ENCODE measurements at regions not wholly inside any gene's neighbourhood (a gene's known extent, or its start where the extent isn't known, plus 50 kb on each side); places are given as distances from the start of the nearest gene placed in this dataset.
"Not testable (repeated sequence)": the region's sequence is repeated elsewhere in the genome, so short reads cannot be mapped to it uniquely, and the experiment has no call there.

GRCh38 chr4:117908306-117909207 is 125.7 kb upstream of the NDST3 start:
- POLR2A ChIA-PET = no interaction called here
- Mint-ChIP-seq H3K36me3 (no peaks in the 10 kb centered on the region), H3K27me3 (no peaks in the 10 kb centered on the region), H3K4me3 (no peak overlapping the region), H3K9me3 (peaks cover 0 to 8% (median 0%) of the 10 kb centered on the region in 9 donors), H3K27ac (no peak overlapping the region), H3K4me1 (no peaks in the 10 kb centered on the region)
- ATAC-seq = no peak
- no peak for DNase-seq

GRCh38 chr4:117916728-117917127 is 117.6 kb upstream of the NDST3 start:
- H3K27me3 Mint-ChIP-seq = peaks cover 0 to 14% (median 0%) of the 10 kb centered on the region in 5 donors
- DNase-seq = no peak
- POLR2A ChIA-PET = no interaction called here
- H3K4me1 Mint-ChIP-seq = no peaks in the 10 kb centered on the region
- H3K27ac Mint-ChIP-seq = no peak overlapping the region
- no peaks in the 10 kb centered on the region for H3K36me3 Mint-ChIP-seq
- H3K4me3 Mint-ChIP-seq = no peak overlapping the region
- H3K9me3 Mint-ChIP-seq = peaks cover 0 to 26% (median 8%) of the 10 kb centered on the region in 9 donors
- ATAC-seq = no peak

- H3K4me1 Mint-ChIP-seq = not testable (repeated sequence)
Observed at GRCh38 chr4:117922311-117922710, 112.0 kb upstream of the NDST3 start.

GRCh38 chr4:117927823-117928222 is 106.5 kb upstream of the NDST3 start:
- H3K4me1 Mint-ChIP-seq, ATAC-seq, H3K9me3 Mint-ChIP-seq, H3K36me3 Mint-ChIP-seq, H3K27ac Mint-ChIP-seq, H3K27me3 Mint-ChIP-seq, POLR2A ChIA-PET, DNase-seq, H3K4me3 Mint-ChIP-seq: not testable (repeated sequence)

More at GRCh38 chr4:117922311-117922710, 112.0 kb upstream of the NDST3 start:
- ATAC-seq, H3K27ac Mint-ChIP-seq, POLR2A ChIA-PET, H3K36me3 Mint-ChIP-seq, DNase-seq, H3K4me3 Mint-ChIP-seq: not testable (repeated sequence)
- Mint-ChIP-seq H3K9me3 (peaks cover 0 to 10% (median 0%) of the 10 kb centered on the region in 9 donors), H3K27me3 (peaks cover 0 to 14% (median 0%) of the 10 kb centered on the region in 5 donors)

GRCh38 chr4:117941611-117942010 is 92.7 kb upstream of the NDST3 start:
- POLR2A ChIA-PET = no interaction called here
- peaks cover 0 to 6% (median 0%) of the 10 kb centered on the region in 3 donors for H3K36me3 Mint-ChIP-seq
- ATAC-seq (no peak), DNase-seq (no peak)
- H3K27me3 Mint-ChIP-seq = no peaks in the 10 kb centered on the region
- H3K27ac Mint-ChIP-seq = no peak overlapping the region
- H3K4me1 Mint-ChIP-seq = no peaks in the 10 kb centered on the region
- no peak overlapping the region for H3K4me3 Mint-ChIP-seq
- H3K9me3 Mint-ChIP-seq = peaks cover 2 to 27% (median 14%) of the 10 kb centered on the region in 9 donors

- no peak overlapping the region for H3K27ac Mint-ChIP-seq
- POLR2A ChIA-PET = no interaction called here
- ATAC-seq (no peak), DNase-seq (no peak)
- H3K4me3 Mint-ChIP-seq = no peak overlapping the region
- peaks cover 0 to 16% (median 6%) of the 10 kb centered on the region in 9 donors for H3K9me3 Mint-ChIP-seq
- H3K27me3 Mint-ChIP-seq = no peaks in the 10 kb centered on the region
- no peaks in the 10 kb centered on the region for H3K36me3 Mint-ChIP-seq
- no peaks in the 10 kb centered on the region for H3K4me1 Mint-ChIP-seq
Observed at GRCh38 chr4:117949621-117950020, 84.7 kb upstream of the NDST3 start.

- no peak for DNase-seq
- H3K9me3 Mint-ChIP-seq = peaks cover 0 to 11% (median 4%) of the 10 kb centered on the region in 9 donors
- H3K36me3 Mint-ChIP-seq = no peaks in the 10 kb centered on the region
- ATAC-seq = no peak
- POLR2A ChIA-PET = no interaction called here
- no peak overlapping the region for H3K27ac Mint-ChIP-seq
- H3K27me3 Mint-ChIP-seq = no peaks in the 10 kb centered on the region
- H3K4me3 Mint-ChIP-seq = no peak overlapping the region
- no peaks in the 10 kb centered on the region for H3K4me1 Mint-ChIP-seq
Observed at GRCh38 chr4:117957571-117957970, 76.7 kb upstream of the NDST3 start.

GRCh38 chr4:117965622-117966021 is 68.7 kb upstream of the NDST3 start:
- no peaks in the 10 kb centered on the region for H3K27me3 Mint-ChIP-seq
- DNase-seq (no peak), ATAC-seq (no peak)
- no peaks in the 10 kb centered on the region for H3K4me1 Mint-ChIP-seq
- no peak overlapping the region for H3K27ac Mint-ChIP-seq
- POLR2A ChIA-PET = no interaction called here
- H3K9me3 Mint-ChIP-seq = peaks cover 0 to 6% (median 0%) of the 10 kb centered on the region in 9 donors
- H3K4me3 Mint-ChIP-seq = no peak overlapping the region
- no peaks in the 10 kb centered on the region for H3K36me3 Mint-ChIP-seq

- Mint-ChIP-seq H3K9me3 (peaks cover 0 to 6% (median 0%) of the 10 kb centered on the region in 9 donors), H3K4me3 (no peak overlapping the region), H3K27ac (no peak overlapping the region), H3K4me1 (no peaks in the 10 kb centered on the region), H3K27me3 (peaks cover 0 to 10% (median 0%) of the 10 kb centered on the region in 5 donors), H3K36me3 (no peaks in the 10 kb centered on the region)
- DNase-seq (no peak), ATAC-seq (no peak)
- POLR2A ChIA-PET = no interaction called here
Observed at GRCh38 chr4:117968606-117969005, 65.7 kb upstream of the NDST3 start.

- DNase-seq (no peak), ATAC-seq (no peak)
- no peaks in the 10 kb centered on the region for H3K4me1 Mint-ChIP-seq
- H3K27me3 Mint-ChIP-seq = peaks cover 0 to 10% (median 0%) of the 10 kb centered on the region in 5 donors
- no peak overlapping the region for H3K27ac Mint-ChIP-seq
- POLR2A ChIA-PET = no interaction called here
- H3K4me3 Mint-ChIP-seq = no peak overlapping the region
- no peaks in the 10 kb centered on the region for H3K36me3 Mint-ChIP-seq
- H3K9me3 Mint-ChIP-seq = peaks cover 0 to 4% (median 0%) of the 10 kb centered on the region in 9 donors
Observed at GRCh38 chr4:117971403-117971802, 62.9 kb upstream of the NDST3 start.

GRCh38 chr4:117983541-117984365 is 50.5 kb upstream of the NDST3 start:
- peaks cover 0 to 5% (median 0%) of the 10 kb centered on the region in 9 donors for H3K9me3 Mint-ChIP-seq
- no peak overlapping the region for H3K27ac Mint-ChIP-seq
- no peak overlapping the region for H3K4me3 Mint-ChIP-seq
- H3K27me3 Mint-ChIP-seq = peaks cover 0 to 2% (median 0%) of the 10 kb centered on the region in 5 donors
- peaks cover 0 to 3% (median 0%) of the 10 kb centered on the region in 4 donors for H3K4me1 Mint-ChIP-seq
- no peaks in the 10 kb centered on the region for H3K36me3 Mint-ChIP-seq
- DNase-seq (no peak), ATAC-seq (no peak)
- POLR2A ChIA-PET = no interaction called here

GRCh38 chr4:117984366-117984680 is 50.0 kb upstream of the NDST3 start:
- POLR2A ChIA-PET = no interaction called here

More at GRCh38 chr4:117984366-117984680, 50.0 kb upstream of the NDST3 start:
- H3K4me3 Mint-ChIP-seq = no peak overlapping the region
- ATAC-seq (no peak), DNase-seq (no peak)
- H3K4me1 Mint-ChIP-seq = peaks cover 0 to 3% (median 0%) of the 10 kb centered on the region in 4 donors
- H3K27me3 Mint-ChIP-seq = peaks cover 0 to 2% (median 0%) of the 10 kb centered on the region in 5 donors
- H3K9me3 Mint-ChIP-seq = peaks cover 0 to 4% (median 0%) of the 10 kb centered on the region in 9 donors
- no peak overlapping the region for H3K27ac Mint-ChIP-seq
- no peaks in the 10 kb centered on the region for H3K36me3 Mint-ChIP-seq

All from naive thymus-derived CD8-positive, alpha-beta T cell (primary cell).